ENCODE measurements at regions not wholly inside any gene's neighbourhood (a gene's known extent, or its start where the extent isn't known, plus 50 kb on each side); places are given as distances from the start of the nearest gene placed in this dataset.

GRCh38 chr6:103505155-103505518 is 1354.6 kb downstream of the HACE1 start (continued):
- TF ChIP-seq THAP9 (CRISPR knock-in tag; IDR thresholded peaks at IDR 0.05; ENCODE audit: borderline replicate concordance) (no peak), MAFF (IDR thresholded peaks at IDR 0.05; ENCODE audit: low read depth, low read length) (no peak), ZBTB25 (CRISPR knock-in tag; IDR thresholded peaks at IDR 0.05) (no peak), SIX1 (CRISPR knock-in tag; IDR thresholded peaks at IDR 0.05; ENCODE audit: borderline replicate concordance) (no peak), ZNF17 (CRISPR knock-in tag; IDR thresholded peaks at IDR 0.05) (no peak)

DNA sequence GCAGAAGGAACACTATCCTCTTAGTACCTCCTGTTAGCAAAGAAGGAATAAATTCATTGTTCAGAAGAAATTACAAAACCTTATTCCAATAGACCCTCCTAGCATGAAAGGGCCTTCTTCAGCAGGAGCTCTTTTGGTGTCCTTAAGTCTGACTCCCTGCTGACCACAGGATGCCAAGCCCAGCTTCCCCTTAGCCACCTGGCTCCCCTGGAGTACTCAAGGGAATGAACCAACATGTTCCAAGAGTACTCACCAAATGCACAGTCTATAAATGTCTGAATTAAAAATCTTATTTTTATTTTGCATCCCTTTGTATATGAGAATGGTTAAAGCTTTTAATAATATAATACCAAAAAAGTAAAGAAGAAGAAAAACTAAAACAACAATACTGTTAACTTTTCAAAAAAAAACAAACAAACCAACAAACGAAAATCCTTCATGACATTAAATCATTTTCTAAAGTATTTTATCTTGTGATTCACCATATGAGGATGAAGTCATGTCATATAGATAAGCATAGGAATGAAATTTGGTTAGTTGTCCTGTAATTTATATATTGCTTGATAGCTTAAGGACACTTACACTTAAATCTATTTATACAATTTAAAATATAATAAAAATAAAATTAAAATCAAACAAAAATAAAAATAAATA is 1355.1 kb downstream of the HACE1 start:
- CTCF ChIA-PET (ENCODE audit: low intra/inter-chr PET ratio, low total read pairs), result no interaction called here
- no peak for FAIRE-seq
- intact Hi-C loops (cut with micrococcal nuclease; ENCODE audit: unreplicated experiment) (no loop called here), in situ Hi-C loops (cut with HindIII; ENCODE audit: extremely low pct_ligation_motif_present, low pct_unique_long_range_greater_than_20kb) (no loop called here)
- H3K9ac ChIP-seq (ENCODE audit: insufficient read depth, low read depth, low read length), result no peak overlapping the region
- H3K27me3 ChIP-seq (ENCODE audit: control insufficient read depth in 1 of 2, insufficient read depth in 2 of 2, low read length in 2 of 2), result no peaks in the 10 kb centered on the region
- no peak for ATAC-seq
- H3K9me3 ChIP-seq (ENCODE audit: low read length), result no peaks in the 10 kb centered on the region
- no peaks in the 10 kb centered on the region for H4K20me1 ChIP-seq (ENCODE audit: insufficient read depth, low read length)
- WGBS (ENCODE audit: low lambda C conversion rate), result 0% methylated on average over 1 of the region's 1 CpG
- no peaks in the 10 kb centered on the region for H3K4me1 ChIP-seq (ENCODE audit: insufficient read depth, low read length)
- POLR2A ChIA-PET, result no interaction called here
- no peaks in the 10 kb centered on the region for H3K36me3 ChIP-seq (replicated peaks in 1 of 2; ENCODE audit: control insufficient read depth in 1 of 2, insufficient read depth in 2 of 2, low read length in 2 of 2)
- H3K79me2 ChIP-seq (ENCODE audit: insufficient read depth, low read length), result no peaks in the 10 kb centered on the region
- H3K4me3 ChIP-seq (replicated peaks in 1 of 3; ENCODE audit: insufficient read depth in 1 of 3, low read depth in 2 of 3, low read length in 3 of 3), result no peak overlapping the region
- H3K27ac ChIP-seq (ENCODE audit: extremely low read length, insufficient read depth, low read length), result no peak overlapping the region
- no TSS peak for BruUV-seq (replicated peaks)
- DNase-seq (ENCODE audit: low spot score), result no peak
- no peak overlapping the region for H2AFZ ChIP-seq (ENCODE audit: low read length)
- H3K4me2 ChIP-seq (ENCODE audit: low read depth, low read length), result no peak overlapping the region
- TF ChIP-seq ATF5 (CRISPR knock-in tag; IDR thresholded peaks at IDR 0.05; ENCODE audit: low read depth) (no peak), RAD21 (CRISPR knock-in tag; IDR thresholded peaks at IDR 0.05) (no peak), NR2F2 (IDR thresholded peaks at IDR 0.05; ENCODE audit: borderline replicate concordance, low read depth) (no peak), HCFC1 (IDR thresholded peaks at IDR 0.05; ENCODE audit: low read depth, low read length) (no peak), ZNF788 (CRISPR knock-in tag; IDR thresholded peaks at IDR 0.05; ENCODE audit: borderline replicate concordance) (no peak), PCBP1 (IDR thresholded peaks at IDR 0.05; ENCODE audit: borderline replicate concordance, low read depth, low read length) (no peak), ZNF496 (CRISPR knock-in tag; IDR thresholded peaks at IDR 0.05; ENCODE audit: insufficient replicate concordance) (no peak), ZEB1 (IDR thresholded peaks at IDR 0.05; ENCODE audit: insufficient replicate concordance, low read depth) (no peak), ZNF446 (CRISPR knock-in tag; IDR thresholded peaks at IDR 0.05) (no peak), NFATC3 (CRISPR knock-in tag; IDR thresholded peaks at IDR 0.05) (no peak), GABPB1 (CRISPR knock-in tag; IDR thresholded peaks at IDR 0.05) (no peak), POLR2AphosphoS2 (IDR thresholded peaks at IDR 0.05; ENCODE audit: low read depth, low read length) (no peak)
- TF ChIP-seq, protein P1, sequence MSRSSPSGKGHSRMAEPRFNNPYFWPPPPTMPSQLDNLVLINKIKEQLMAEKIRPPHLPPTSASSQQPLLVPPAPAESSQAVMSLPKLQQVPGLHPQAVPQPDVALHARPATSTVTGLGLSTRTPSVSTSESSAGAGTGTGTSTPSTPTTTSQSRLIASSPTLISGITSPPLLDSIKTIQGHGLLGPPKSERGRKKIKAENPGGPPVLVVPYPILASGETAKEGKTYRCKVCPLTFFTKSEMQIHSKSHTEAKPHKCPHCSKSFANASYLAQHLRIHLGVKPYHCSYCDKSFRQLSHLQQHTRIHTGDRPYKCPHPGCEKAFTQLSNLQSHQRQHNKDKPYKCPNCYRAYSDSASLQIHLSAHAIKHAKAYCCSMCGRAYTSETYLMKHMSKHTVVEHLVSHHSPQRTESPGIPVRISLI (CRISPR knock-in tag; IDR thresholded peaks at IDR 0.05; ENCODE audit: borderline replicate concordance), result no peak

Measured in HepG2 (cell line).